T-helper 2 cell treated with Interferon-gamma antibody and Interleukin-4, amounts not matched to agents 5 μg/mL and 100 μg/mL, for 36 hours (primary cell): ENCODE measurements at regions not wholly inside any gene's neighbourhood (a gene's known extent, or its start where the extent isn't known, plus 50 kb on each side); places are given as distances from the start of the nearest gene placed in this dataset.

Experiments used
- DNase-seq: peaks from one replicate; pipeline ENCODE4 v3.0.0; 2021; ENCODE audit warnings: low spot score
- H3K27ac Mint-ChIP-seq: one replicate; pipeline ENCODE4 v1.8.0; 2021; ENCODE audit warnings: mild to moderate bottlenecking, mixed read lengths
- H3K27me3 Mint-ChIP-seq: one replicate; pipeline ENCODE4 v1.8.0; 2021; ENCODE audit warnings: low read depth, mixed read lengths
- H3K36me3 Mint-ChIP-seq: one replicate; pipeline ENCODE4 v1.8.0; 2021; ENCODE audit warnings: low read depth, mixed read lengths
- H3K4me1 Mint-ChIP-seq: one replicate; pipeline ENCODE4 v1.8.0; 2021; ENCODE audit warnings: low read depth, mixed read lengths
- H3K4me3 Mint-ChIP-seq: one replicate; pipeline ENCODE4 v1.8.0; 2022; ENCODE audit warnings: mild to moderate bottlenecking, moderate library complexity, mixed read lengths
- H3K9me3 Mint-ChIP-seq: one replicate; pipeline ENCODE4 v1.8.0; 2021; ENCODE audit warnings: mixed read lengths

DNA sequence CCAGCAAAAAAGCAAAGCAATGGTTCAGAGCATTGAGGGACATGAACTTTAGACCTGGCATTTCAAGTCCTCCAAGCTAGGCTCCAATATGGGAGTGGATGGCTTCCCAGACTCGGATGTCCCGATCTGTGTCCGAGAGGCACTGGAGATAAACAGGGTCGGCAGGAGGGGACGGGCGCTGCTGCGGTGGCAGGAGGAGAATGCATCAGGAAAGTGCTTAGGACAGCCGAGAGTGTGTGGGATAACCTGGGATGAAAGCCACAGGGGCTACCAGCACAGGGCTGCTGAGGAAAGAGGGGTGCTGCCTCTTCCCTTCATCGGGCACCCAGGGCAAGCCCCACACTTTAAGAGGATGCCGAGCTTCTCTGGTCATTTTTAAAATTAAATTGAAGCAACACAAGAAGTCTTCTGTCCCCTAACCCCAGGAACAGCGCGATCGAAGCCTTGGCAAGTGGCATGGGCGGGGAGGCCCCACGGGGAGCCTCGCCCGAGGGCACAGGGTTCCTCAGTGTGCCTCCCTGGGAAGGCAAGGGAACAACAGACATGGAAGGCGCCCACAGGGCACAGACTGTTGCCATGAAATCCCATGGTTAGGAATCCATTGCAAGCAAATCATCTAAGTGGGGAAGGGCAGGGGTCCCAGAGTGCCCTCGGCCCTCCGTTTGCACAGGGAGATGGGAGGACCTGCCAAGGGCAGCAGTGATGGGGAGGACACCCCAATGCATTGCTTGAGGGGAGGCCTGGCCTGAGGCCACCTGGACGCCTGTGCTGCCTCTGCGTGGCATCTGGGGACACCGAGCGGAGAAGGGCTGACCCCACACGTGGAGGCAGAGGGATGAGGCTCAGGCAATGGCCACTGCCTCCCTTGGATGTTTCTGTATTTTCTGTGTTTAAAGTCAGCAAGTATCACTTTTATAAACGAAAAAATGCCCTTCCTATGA is 78.5 kb upstream of the GPC1 start:
- no peak overlapping the region for H3K4me3 Mint-ChIP-seq
- no peaks in the 10 kb centered on the region for H3K4me1 Mint-ChIP-seq
- no peak overlapping the region for H3K27ac Mint-ChIP-seq
- no peaks in the 10 kb centered on the region for H3K36me3 Mint-ChIP-seq
- peaks cover 9% of the 10 kb centered on the region for H3K9me3 Mint-ChIP-seq
- no peak for DNase-seq
- H3K27me3 Mint-ChIP-seq = no peaks in the 10 kb centered on the region

- Mint-ChIP-seq H3K36me3 (no peaks in the 10 kb centered on the region), H3K9me3 (peaks cover 9% of the 10 kb centered on the region), H3K27ac (no peak overlapping the region)
These were observed 77.8 kb upstream of the GPC1 start for GRCh38 chr2:240357641-240358012.

DNA sequence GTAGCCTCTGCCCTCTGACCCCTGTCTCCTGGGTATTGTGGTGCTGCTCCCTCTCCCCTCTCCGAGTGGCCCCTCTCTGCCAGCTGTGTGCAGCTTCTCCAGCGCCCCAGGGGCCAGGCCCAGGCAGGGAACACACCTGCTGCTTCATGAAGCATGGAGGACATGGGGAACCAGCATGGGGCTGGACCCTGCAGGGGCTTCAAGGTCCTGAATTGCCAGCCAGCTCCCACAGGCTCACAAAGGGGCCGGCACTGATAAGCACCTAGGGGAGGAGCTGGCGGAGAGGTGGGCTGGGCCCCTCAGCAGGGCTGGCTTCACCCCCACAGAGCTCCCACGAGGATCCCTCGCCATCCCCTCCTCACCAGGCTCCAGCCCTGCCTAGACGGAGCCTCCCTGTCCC is 77.4 kb upstream of the GPC1 start:
- no peaks in the 10 kb centered on the region for H3K27me3 Mint-ChIP-seq
- no peak overlapping the region for H3K27ac Mint-ChIP-seq
- no peaks in the 10 kb centered on the region for H3K36me3 Mint-ChIP-seq
- no peak for DNase-seq
- no peaks in the 10 kb centered on the region for H3K4me1 Mint-ChIP-seq
- no peak overlapping the region for H3K4me3 Mint-ChIP-seq
- peaks cover 9% of the 10 kb centered on the region for H3K9me3 Mint-ChIP-seq

More at GRCh38 chr2:240357641-240358012, 77.8 kb upstream of the GPC1 start:
- no peaks in the 10 kb centered on the region for H3K27me3 Mint-ChIP-seq
- DNase-seq = no peak
- no peak overlapping the region for H3K4me3 Mint-ChIP-seq
- H3K4me1 Mint-ChIP-seq = no peaks in the 10 kb centered on the region

GRCh38 chr2:240358821-240359397 is 76.6 kb upstream of the GPC1 start:
- no peak overlapping the region for H3K4me3 Mint-ChIP-seq
- H3K27me3 Mint-ChIP-seq = no peaks in the 10 kb centered on the region
- no peaks in the 10 kb centered on the region for H3K4me1 Mint-ChIP-seq
- no peak for DNase-seq
- no peaks in the 10 kb centered on the region for H3K36me3 Mint-ChIP-seq
- peaks cover 9% of the 10 kb centered on the region for H3K9me3 Mint-ChIP-seq
- no peak overlapping the region for H3K27ac Mint-ChIP-seq

DNA sequence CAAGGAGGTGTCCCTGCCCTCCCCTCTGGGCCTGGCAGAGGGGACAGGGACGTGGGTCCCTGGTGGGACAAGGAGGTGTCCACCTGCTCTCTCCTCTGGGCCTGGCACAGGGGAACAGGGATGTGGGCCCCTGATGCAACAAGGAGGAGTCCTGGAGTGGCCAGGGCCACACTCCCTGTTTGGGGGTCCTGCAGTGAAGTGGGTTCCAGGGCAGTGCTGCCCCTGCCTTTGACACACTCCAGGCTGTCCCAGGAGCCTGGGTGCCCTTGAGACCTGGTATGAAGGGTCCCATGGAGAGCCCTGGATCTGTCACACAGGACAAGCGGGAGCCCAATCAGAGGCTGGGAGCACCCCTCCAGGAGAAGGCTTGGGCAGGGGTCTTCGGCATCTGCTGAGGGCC is 75.8 kb upstream of the GPC1 start:
- peaks cover 9% of the 10 kb centered on the region for H3K9me3 Mint-ChIP-seq
- no peaks in the 10 kb centered on the region for H3K4me1 Mint-ChIP-seq
- no peaks in the 10 kb centered on the region for H3K27me3 Mint-ChIP-seq

DNA sequence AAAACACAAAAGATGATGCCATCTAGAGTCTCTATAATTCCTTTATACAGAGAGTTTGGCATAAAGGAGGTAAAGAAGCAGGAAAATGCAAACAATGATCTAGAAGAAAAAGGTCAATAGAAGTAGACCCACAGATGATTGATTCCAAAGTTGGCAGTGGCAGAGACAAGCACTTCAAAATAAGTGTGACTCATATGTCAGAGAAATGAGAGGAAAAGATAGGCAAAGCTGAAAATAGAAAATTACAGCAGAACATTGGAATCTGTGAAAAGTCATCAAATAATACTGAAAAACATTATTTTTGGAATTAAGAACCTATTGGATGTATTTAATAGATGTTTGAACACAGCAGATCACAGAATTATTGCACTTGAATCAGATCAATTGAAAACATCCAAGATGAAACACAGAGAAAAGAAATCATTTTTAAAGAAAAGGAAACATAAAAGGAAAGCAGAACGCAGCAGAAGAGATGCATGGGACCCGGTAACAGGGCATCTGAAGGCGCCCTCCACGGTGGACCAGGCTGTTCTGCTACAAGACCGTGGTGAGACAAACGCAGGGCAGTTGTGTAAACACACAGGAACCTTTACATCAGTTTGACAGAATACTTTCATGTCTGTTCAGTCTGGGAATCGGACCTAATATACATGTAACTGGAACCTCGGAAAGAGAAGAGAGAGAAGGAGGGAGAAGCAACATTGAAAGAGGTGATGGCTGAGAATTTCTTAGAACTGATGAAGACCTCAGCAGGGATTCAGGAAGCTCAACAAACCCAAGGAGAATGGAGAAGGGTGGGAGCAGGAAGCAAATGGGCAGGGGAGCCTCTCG is 74.6 kb upstream of the GPC1 start:
- Mint-ChIP-seq H3K4me3 (no peak overlapping the region), H3K9me3 (peaks cover 9% of the 10 kb centered on the region), H3K4me1 (no peaks in the 10 kb centered on the region), H3K36me3 (no peaks in the 10 kb centered on the region), H3K27me3 (no peaks in the 10 kb centered on the region), H3K27ac (no peak overlapping the region)
- DNase-seq = no peak

More for the DNA sequence above, 75.8 kb upstream of the GPC1 start:
- H3K36me3 Mint-ChIP-seq = no peaks in the 10 kb centered on the region
- no peak overlapping the region for H3K4me3 Mint-ChIP-seq
- DNase-seq = no peak
- H3K27ac Mint-ChIP-seq = no peak overlapping the region

DNA sequence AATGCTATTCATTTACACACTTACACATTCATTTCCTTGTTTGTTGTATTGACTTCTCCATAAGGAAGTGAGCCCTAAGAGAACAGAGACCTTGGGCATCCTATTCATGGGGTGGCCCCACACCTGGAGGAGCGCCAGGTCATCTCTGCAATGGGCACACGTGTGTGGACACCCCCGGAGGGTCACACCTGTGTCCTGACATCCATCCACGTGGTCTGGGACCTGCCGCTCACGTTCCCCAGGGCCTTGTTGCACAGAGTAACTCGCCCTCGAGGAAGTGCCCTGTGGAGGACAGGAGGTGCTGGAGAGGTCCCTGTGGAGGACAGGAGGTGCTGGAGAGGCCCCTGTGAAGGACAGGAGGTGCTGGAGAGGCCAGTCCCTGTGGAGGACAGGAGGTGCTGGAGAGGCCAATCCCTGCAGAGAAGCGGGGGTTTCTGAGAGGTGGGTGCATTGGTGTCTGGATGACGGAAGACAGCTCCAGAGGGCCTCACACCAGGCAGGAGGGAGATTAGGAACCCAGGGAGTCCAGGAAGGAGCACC is 73.2 kb upstream of the GPC1 start:
- DNase-seq = no peak
- H3K36me3 Mint-ChIP-seq = no peaks in the 10 kb centered on the region
- H3K4me3 Mint-ChIP-seq = no peak overlapping the region
- peaks cover 9% of the 10 kb centered on the region for H3K9me3 Mint-ChIP-seq
- H3K4me1 Mint-ChIP-seq = no peaks in the 10 kb centered on the region
- no peaks in the 10 kb centered on the region for H3K27me3 Mint-ChIP-seq
- no peak overlapping the region for H3K27ac Mint-ChIP-seq

DNA sequence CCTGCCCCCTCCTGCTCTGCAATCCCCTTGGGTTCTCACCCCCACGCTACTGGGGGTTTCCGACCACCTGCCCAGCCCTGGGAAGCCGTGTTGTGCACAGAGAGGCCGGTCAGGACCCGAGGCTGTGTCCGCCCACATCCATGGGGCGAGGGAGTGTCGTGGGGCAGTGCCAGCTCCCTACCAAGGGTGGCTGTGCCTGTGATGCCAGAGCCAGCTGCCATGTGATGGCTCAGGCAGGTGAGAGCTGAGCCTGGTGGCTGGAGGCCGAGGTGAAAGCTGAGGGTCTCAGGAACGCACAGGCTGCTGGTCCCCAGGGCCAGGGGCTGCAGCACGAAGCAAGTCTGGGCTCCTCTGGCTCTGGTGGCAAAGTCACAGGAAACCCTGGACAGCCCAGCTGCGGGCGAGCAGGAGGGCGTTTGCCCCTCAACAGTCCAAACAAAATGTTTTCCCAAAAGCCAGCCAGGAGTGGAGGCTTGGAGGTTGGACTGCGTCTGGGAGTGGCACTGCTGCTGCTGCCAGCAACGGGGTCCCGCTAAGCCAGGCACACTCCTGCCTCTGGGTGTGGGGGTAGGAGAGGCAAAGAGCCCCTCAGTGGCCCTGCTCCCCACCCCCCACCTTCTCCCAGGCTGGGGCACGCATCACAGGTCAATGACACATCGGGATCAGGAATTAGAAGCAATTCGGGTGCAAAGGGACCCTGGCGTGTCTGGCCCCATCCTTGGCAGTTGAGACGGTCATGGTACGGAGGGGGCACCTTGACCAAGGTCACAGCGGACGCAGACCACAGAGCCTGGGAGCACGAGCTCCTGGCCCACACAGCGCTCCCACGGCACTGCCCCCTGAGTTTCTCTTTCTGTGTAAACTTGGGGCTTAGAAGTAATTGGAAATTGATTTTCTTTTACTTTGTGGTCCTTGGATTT is 72.4 kb upstream of the GPC1 start:
- Mint-ChIP-seq H3K4me3 (no peak overlapping the region), H3K9me3 (peaks cover 9% of the 10 kb centered on the region), H3K27ac (no peak overlapping the region), H3K36me3 (no peaks in the 10 kb centered on the region), H3K4me1 (no peaks in the 10 kb centered on the region), H3K27me3 (no peaks in the 10 kb centered on the region)
- DNase-seq = no peak

- no peak overlapping the region for H3K4me3 Mint-ChIP-seq
- no peaks in the 10 kb centered on the region for H3K36me3 Mint-ChIP-seq
- no peak for DNase-seq
- no peak overlapping the region for H3K27ac Mint-ChIP-seq
- no peaks in the 10 kb centered on the region for H3K27me3 Mint-ChIP-seq
- peaks cover 9% of the 10 kb centered on the region for H3K9me3 Mint-ChIP-seq
- H3K4me1 Mint-ChIP-seq = no peaks in the 10 kb centered on the region
These were observed 71.5 kb upstream of the GPC1 start for GRCh38 chr2:240363746-240364581.

DNA sequence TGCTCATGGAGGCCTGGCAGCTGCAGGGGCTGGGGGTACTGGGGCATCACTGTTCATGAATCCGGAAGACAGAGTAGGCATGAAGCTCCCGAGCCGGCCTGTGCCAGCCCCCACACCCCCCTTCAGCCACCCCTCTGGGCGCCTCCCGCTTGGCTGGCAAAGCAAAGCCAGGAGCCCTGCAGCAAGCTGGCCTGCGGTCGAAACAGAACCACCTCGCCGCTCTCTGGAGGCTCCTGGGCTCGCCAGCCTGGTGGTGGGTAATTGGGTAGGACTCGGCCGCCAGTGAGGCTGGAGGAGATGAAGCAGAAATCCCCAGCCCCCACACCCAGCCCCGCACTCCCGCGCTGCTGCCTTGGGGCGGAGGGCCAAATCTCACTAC is 70.9 kb upstream of the GPC1 start:
- no peaks in the 10 kb centered on the region for H3K36me3 Mint-ChIP-seq
- DNase-seq = no peak
- peaks cover 9% of the 10 kb centered on the region for H3K9me3 Mint-ChIP-seq
- H3K4me3 Mint-ChIP-seq = no peak overlapping the region
- no peaks in the 10 kb centered on the region for H3K27me3 Mint-ChIP-seq
- no peak overlapping the region for H3K27ac Mint-ChIP-seq
- no peaks in the 10 kb centered on the region for H3K4me1 Mint-ChIP-seq

DNA sequence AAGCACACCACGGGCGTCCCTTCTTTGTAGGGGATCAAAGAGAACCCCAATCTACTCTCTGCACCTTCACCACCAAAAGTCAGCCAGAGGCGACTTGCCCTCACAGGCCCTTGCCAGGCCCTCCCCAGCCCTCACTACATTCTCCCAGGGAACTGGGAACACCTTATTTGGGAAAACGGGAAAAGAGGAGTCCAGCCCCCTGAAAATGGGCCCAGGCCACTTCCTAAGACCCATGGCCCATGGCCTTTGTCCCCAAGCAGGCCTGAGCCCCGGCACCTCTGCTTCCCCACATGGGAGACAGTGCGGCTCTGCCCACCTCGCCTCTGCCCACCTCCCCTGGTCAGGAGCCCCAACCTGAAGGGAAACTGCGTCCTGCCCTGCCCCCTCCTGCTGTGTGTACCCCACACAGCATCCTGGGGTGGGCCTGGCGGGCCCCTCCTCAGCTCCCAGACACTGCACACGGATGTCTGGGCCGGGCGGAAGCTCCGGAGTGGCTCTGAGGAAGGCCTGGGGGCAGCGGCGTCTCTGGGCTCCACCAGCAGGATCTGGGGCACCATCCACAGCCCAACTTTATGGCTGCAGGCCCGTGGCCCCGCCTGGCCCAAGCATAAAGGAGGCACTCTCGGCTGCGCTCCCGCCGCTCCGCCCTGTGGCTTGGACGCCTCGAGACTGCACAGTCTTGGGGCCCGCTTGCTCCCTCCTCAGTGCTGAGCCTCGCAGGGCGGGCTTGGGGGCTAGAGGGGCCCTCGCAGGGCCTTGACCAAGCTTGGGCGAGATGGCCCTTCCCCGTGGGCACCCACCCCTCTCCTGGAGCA is 70.3 kb upstream of the GPC1 start:
- Mint-ChIP-seq H3K27me3 (no peaks in the 10 kb centered on the region), H3K9me3 (peaks cover 9% of the 10 kb centered on the region), H3K4me1 (no peaks in the 10 kb centered on the region), H3K4me3 (no peak overlapping the region), H3K27ac (no peak overlapping the region), H3K36me3 (no peaks in the 10 kb centered on the region)
- DNase-seq = no peak

GRCh38 chr2:240365971-240366471 is 69.4 kb upstream of the GPC1 start:
- no peak for DNase-seq
- Mint-ChIP-seq H3K4me1 (no peaks in the 10 kb centered on the region), H3K27me3 (no peaks in the 10 kb centered on the region), H3K9me3 (peaks cover 2% of the 10 kb centered on the region), H3K36me3 (no peaks in the 10 kb centered on the region), H3K4me3 (no peak overlapping the region), H3K27ac (no peak overlapping the region)
